ENCODE measurements at regions not wholly inside any gene's neighbourhood (a gene's known extent, or its start where the extent isn't known, plus 50 kb on each side); places are given as distances from the start of the nearest gene placed in this dataset.
A peak's percentile ranks its signal among the peaks of the same experiment; 100 is the strongest.
"Not testable (repeated sequence)": the region's sequence is repeated elsewhere in the genome, so short reads cannot be mapped to it uniquely, and the experiment has no call there.

- no peak for TF ChIP-seq FOXP4 (CRISPR knock-in tag; IDR thresholded peaks at IDR 0.05)
- no peak for TF ChIP-seq HOXA7 (CRISPR knock-in tag; IDR thresholded peaks at IDR 0.05)
- no peak for TF ChIP-seq SATB2 (CRISPR knock-in tag; IDR thresholded peaks at IDR 0.05)
- TF ChIP-seq ZNF317 (CRISPR knock-in tag; IDR thresholded peaks at IDR 0.05): no peak
These were observed 288.8 kb upstream of the SPAG17 start (continued) for GRCh38 chr1:118473825-118474224.

GRCh38 chr1:118464460-118464859 is 279.4 kb upstream of the SPAG17 start:
- H3K9ac ChIP-seq (ENCODE audit: insufficient read depth, low read depth, low read length); H3K36me3 ChIP-seq (replicated peaks in 1 of 2; ENCODE audit: control insufficient read depth in 1 of 2, insufficient read depth in 2 of 2, low read length in 2 of 2); DNase-seq (ENCODE audit: low spot score); H3K4me1 ChIP-seq (ENCODE audit: insufficient read depth, low read length); H4K20me1 ChIP-seq (ENCODE audit: insufficient read depth, low read length); H3K4me3 ChIP-seq (replicated peaks in 1 of 3; ENCODE audit: insufficient read depth in 1 of 3, low read depth in 2 of 3, low read length in 3 of 3); FAIRE-seq; in situ Hi-C loops (cut with HindIII; ENCODE audit: extremely low pct_ligation_motif_present, low pct_unique_long_range_greater_than_20kb); H3K4me2 ChIP-seq (ENCODE audit: low read depth, low read length); BruUV-seq (replicated peaks); H2AFZ ChIP-seq (ENCODE audit: low read length); POLR2A ChIA-PET; H3K27ac ChIP-seq (ENCODE audit: extremely low read length, insufficient read depth, low read length); CTCF ChIA-PET (ENCODE audit: low intra/inter-chr PET ratio, low total read pairs); intact Hi-C loops (cut with micrococcal nuclease; ENCODE audit: unreplicated experiment); H3K79me2 ChIP-seq (ENCODE audit: insufficient read depth, low read length); H3K27me3 ChIP-seq (ENCODE audit: control insufficient read depth in 1 of 2, insufficient read depth in 2 of 2, low read length in 2 of 2); ATAC-seq: not testable (repeated sequence)
- peaks cover 22% of the 10 kb centered on the region; the same call in 1 of the 2 replicates for H3K9me3 ChIP-seq (ENCODE audit: low read length)
- 7% methylated on average over 8 of the region's 8 CpGs for WGBS (ENCODE audit: low lambda C conversion rate)

- BruUV-seq (replicated peaks): no TSS peak
- Histone ChIP-seq H3K79me2 (ENCODE audit: insufficient read depth, low read length) (no peaks in the 10 kb centered on the region), H3K4me2 (ENCODE audit: low read depth, low read length) (no peak overlapping the region), H3K9me3 (ENCODE audit: low read length) (peaks cover 22% of the 10 kb centered on the region; the same call in 1 of the 2 replicates), H3K27ac (ENCODE audit: extremely low read length, insufficient read depth, low read length) (no peak overlapping the region), H2AFZ (ENCODE audit: low read length) (no peak overlapping the region), H3K27me3 (ENCODE audit: control insufficient read depth in 1 of 2, insufficient read depth in 2 of 2, low read length in 2 of 2) (no peaks in the 10 kb centered on the region; a peak in 1 of 5 replicates), H4K20me1 (ENCODE audit: insufficient read depth, low read length) (no peaks in the 10 kb centered on the region), H3K4me1 (ENCODE audit: insufficient read depth, low read length) (no peaks in the 10 kb centered on the region), H3K9ac (ENCODE audit: insufficient read depth, low read depth, low read length) (no peak overlapping the region), H3K36me3 (replicated peaks in 1 of 2; ENCODE audit: control insufficient read depth in 1 of 2, insufficient read depth in 2 of 2, low read length in 2 of 2) (no peaks in the 10 kb centered on the region), H3K4me3 (replicated peaks in 1 of 3; ENCODE audit: insufficient read depth in 1 of 3, low read depth in 2 of 3, low read length in 3 of 3) (no peak overlapping the region)
- CTCF ChIA-PET (ENCODE audit: low intra/inter-chr PET ratio, low total read pairs): no interaction called here
- intact Hi-C loops (cut with micrococcal nuclease; ENCODE audit: unreplicated experiment): no loop called here
- FAIRE-seq (no peak), ATAC-seq (peak; percentile 50), DNase-seq (ENCODE audit: low spot score) (peak; percentile 1)
- in situ Hi-C loops (cut with HindIII; ENCODE audit: extremely low pct_ligation_motif_present, low pct_unique_long_range_greater_than_20kb): no loop called here
- POLR2A ChIA-PET: no interaction called here
- TF ChIP-seq ZUFSP (CRISPR knock-in tag; IDR thresholded peaks at IDR 0.05; ENCODE audit: borderline replicate concordance): no peak
- no peak for TF ChIP-seq NFATC3 (CRISPR knock-in tag; IDR thresholded peaks at IDR 0.05)
- no peak for TF ChIP-seq ZBTB21 (CRISPR knock-in tag; IDR thresholded peaks at IDR 0.05)
- TF ChIP-seq HINFP (CRISPR knock-in tag; IDR thresholded peaks at IDR 0.05; ENCODE audit: low read depth): no peak
- no peak for TF ChIP-seq ZNF616 (CRISPR knock-in tag; IDR thresholded peaks at IDR 0.05; ENCODE audit: low read depth)
- TF ChIP-seq NR3C1 (CRISPR knock-in tag; IDR thresholded peaks at IDR 0.05): no peak
These were observed 276.1 kb upstream of the SPAG17 start for GRCh38 chr1:118461154-118461553.
